H1 (cell line): ENCODE measurements at regions not wholly inside any gene's neighbourhood (a gene's known extent, or its start where the extent isn't known, plus 50 kb on each side); places are given as distances from the start of the nearest gene placed in this dataset.

Experiments used
- CTCF ChIA-PET: fragments of 300-600 bp; sonication (Branson Sonifier 250); formaldehyde crosslinking; loops from one replicate; lab custom pipeline; 2021; ENCODE audit not compliant: partially characterized antibody; lab: Charles Lee
- POLR2A ChIA-PET: fragments of 300-600 bp; sonication (Branson Sonifier 250); formaldehyde crosslinking; loops from one replicate; lab custom pipeline; 2021; ENCODE audit warnings: inconsistent platforms; ENCODE audit not compliant: partially characterized antibody; lab: Charles Lee
- DNase-seq, 2 experiments: peaks; one replicate each; pipeline versions ENCODE4 v3.0.0 to v3.0.0-alpha.2; 2010 to 2022; ENCODE audit warnings: low spot score in 2 of 2, low read depth in 1 of 2, mixed read lengths in 1 of 2
- FAIRE-seq: peaks from 2 replicates; lab custom pipeline; 2011; peaks lifted over from hg19 to GRCh38; lab: Jason Lieb, UNC
- H2AFZ ChIP-seq: 2 replicates; pipeline ENCODE4 v1.8.1; 2012; ENCODE audit warnings: low read length, inconsistent platforms
- H2AK5ac ChIP-seq: 2 replicates; pipeline ENCODE4 v1.6.1; 2013; ENCODE audit warnings: low read depth, low read length
- H2BK120ac ChIP-seq: replicated peaks from 2 replicates; pipeline ENCODE3; 2013; ENCODE audit warnings: low read depth, low read length, inconsistent platforms
- H2BK12ac ChIP-seq: 2 replicates; pipeline ENCODE4 v1.6.1; 2013; ENCODE audit warnings: low read depth, low read length
- H2BK15ac ChIP-seq: 2 replicates; pipeline ENCODE4 v1.6.1; 2013; ENCODE audit warnings: low read length
- H2BK20ac ChIP-seq: 2 replicates; pipeline ENCODE4 v1.6.1; 2013; ENCODE audit warnings: low read length
- H2BK5ac ChIP-seq: 2 replicates; pipeline ENCODE4 v1.6.1; 2013; ENCODE audit warnings: low read depth, low read length
- H3K14ac ChIP-seq: 2 replicates; pipeline ENCODE4 v1.6.1; 2013; ENCODE audit warnings: inconsistent platforms; ENCODE audit not compliant: insufficient read length
- H3K18ac ChIP-seq: 2 replicates; pipeline ENCODE4 v1.6.1; 2013; ENCODE audit warnings: low read length; ENCODE audit errors: extremely low read depth
- H3K23ac ChIP-seq: 2 replicates; pipeline ENCODE4 v1.6.1; 2013; ENCODE audit warnings: inconsistent platforms; ENCODE audit not compliant: insufficient read length
- H3K23me2 ChIP-seq: 2 replicates; pipeline ENCODE4 v1.6.1; 2013; ENCODE audit warnings: low read depth, low read length
- H3K27ac ChIP-seq: 2 replicates; pipeline ENCODE4 v1.6.1; 2011; ENCODE audit warnings: low read depth, low read length, inconsistent platforms
- H3K27me3 ChIP-seq, 4 experiments: replicated peaks in 1 of 4; 1 replicate in 1 of 4; 2 replicates in 3 of 4; pipeline versions ENCODE4 v1.6.1 to v1.8.1; 2011 to 2013; ENCODE audit warnings: low read length in 3 of 4, mild to moderate bottlenecking in 3 of 4, inconsistent platforms in 2 of 4, mixed read lengths in 2 of 4, moderate library complexity in 1 of 4; ENCODE audit not compliant: control insufficient read depth in 3 of 4, insufficient read depth in 3 of 4; ENCODE audit errors: extremely low read depth in 1 of 4
- H3K36me3 ChIP-seq, 4 experiments: 2 replicates each; pipeline versions ENCODE4 v1.6.1 to v1.8.1; 2011 to 2013; ENCODE audit warnings: mild to moderate bottlenecking in 4 of 4, low read length in 3 of 4, moderate library complexity in 2 of 4, control low read depth in 1 of 4, inconsistent platforms in 1 of 4; ENCODE audit not compliant: insufficient read depth in 4 of 4, control insufficient read depth in 2 of 4
- H3K4ac ChIP-seq: replicated peaks from 2 replicates; pipeline ENCODE3; 2013; ENCODE audit warnings: low read length, low read depth, mixed read lengths, inconsistent platforms; ENCODE audit not compliant: insufficient read length
- H3K4me1 ChIP-seq, 4 experiments: replicated peaks in 1 of 4; 1 replicate in 1 of 4; 2 replicates in 3 of 4; pipeline versions ENCODE4 v1.6.1 to v1.8.1; 2011 to 2013; ENCODE audit warnings: low read length in 3 of 4, inconsistent platforms in 2 of 4, mixed read lengths in 1 of 4; ENCODE audit not compliant: insufficient read depth in 4 of 4, control insufficient read depth in 3 of 4
- H3K4me2 ChIP-seq, 2 experiments: 2 replicates each; pipeline versions ENCODE4 v1.6.1 to v1.8.1; 2011 to 2013; ENCODE audit warnings: low read depth in 2 of 2, low read length in 2 of 2, control low read depth in 1 of 2, inconsistent platforms in 1 of 2, mild to moderate bottlenecking in 1 of 2; ENCODE audit not compliant: insufficient read depth in 1 of 2
- H3K4me3 ChIP-seq, 4 experiments: fragments of 200-600, 300-600 bp in 1 of 4; sonication (generic), shearing (Covaris generic), sonication (Bioruptor Twin) in 1 of 4; 2 replicates each; pipeline versions ENCODE4 v1.5.1 to v1.8.1; 2011 to 2016; ENCODE audit warnings: low read length in 4 of 4, low read depth in 3 of 4, control low read depth in 2 of 4, inconsistent platforms in 2 of 4, mild to moderate bottlenecking in 2 of 4, mixed read lengths in 1 of 4, moderate library complexity in 1 of 4; ENCODE audit not compliant: insufficient read depth in 2 of 4; ENCODE audit errors: extremely low read depth in 1 of 4
- H3K56ac ChIP-seq: replicated peaks from 2 replicates; pipeline ENCODE3; 2013; ENCODE audit warnings: low read depth, mild to moderate bottlenecking, mixed read lengths, low read length, inconsistent platforms; ENCODE audit not compliant: insufficient read length
- H3K79me1 ChIP-seq: 2 replicates; pipeline ENCODE4 v1.6.1; 2013; ENCODE audit warnings: low read depth, low read length, control low read depth
- H3K79me2 ChIP-seq, 2 experiments: 2 replicates each; pipeline versions ENCODE4 v1.6.1 to v1.8.1; 2012 to 2013; ENCODE audit warnings: low read length in 2 of 2, mild to moderate bottlenecking in 2 of 2, inconsistent platforms in 1 of 2; ENCODE audit not compliant: insufficient read depth in 2 of 2, control insufficient read depth in 1 of 2
- H3K9ac ChIP-seq, 4 experiments: replicated peaks in 1 of 4; 1 replicate in 1 of 4; 2 replicates in 3 of 4; pipeline versions ENCODE4 v1.6.1 to v1.8.1; 2011 to 2013; ENCODE audit warnings: low read depth in 3 of 4, low read length in 3 of 4, control low read depth in 2 of 4, mild to moderate bottlenecking in 2 of 4, moderate library complexity in 2 of 4, inconsistent platforms in 1 of 4; ENCODE audit errors: extremely low read depth in 1 of 4
- H3K9me3 ChIP-seq, 2 experiments: 2 replicates each; pipeline versions ENCODE4 v1.6.1 to v1.8.1; 2012 to 2013; ENCODE audit warnings: mild to moderate bottlenecking in 2 of 2, moderate library complexity in 2 of 2, control low read depth in 1 of 2, inconsistent platforms in 1 of 2, low read depth in 1 of 2, low read length in 1 of 2, mixed read lengths in 1 of 2; ENCODE audit not compliant: insufficient read depth in 2 of 2
- H4K20me1 ChIP-seq, 2 experiments: replicated peaks in 1 of 2; 2 replicates each; pipeline versions ENCODE3 to v1.8.1; 2011 to 2013; ENCODE audit warnings: inconsistent platforms in 2 of 2, low read length in 2 of 2, mild to moderate bottlenecking in 1 of 2; ENCODE audit not compliant: insufficient read depth in 2 of 2, control insufficient read depth in 1 of 2
- H4K5ac ChIP-seq: 2 replicates; pipeline ENCODE4 v1.6.1; 2013; ENCODE audit warnings: low read length, low read depth, mixed read lengths, inconsistent platforms; ENCODE audit not compliant: insufficient read length
- H4K8ac ChIP-seq: 2 replicates; pipeline ENCODE4 v1.8.0; 2013; ENCODE audit warnings: mild to moderate bottlenecking, moderate library complexity, low read length, inconsistent platforms; ENCODE audit not compliant: insufficient read depth; ENCODE audit errors: extremely low read depth
- H4K91ac ChIP-seq: replicated peaks from 2 replicates; pipeline ENCODE3; 2013; ENCODE audit warnings: low read length, mixed read lengths, inconsistent platforms; ENCODE audit not compliant: insufficient read length
- KDM5A ChIP-seq: fragments of 200-600 bp; IDR thresholded peaks from 2 replicates; pipeline ENCODE4 v1.7.1; 2012; ENCODE audit warnings: mild to moderate bottlenecking, low read length, inconsistent platforms, mixed read lengths
- MAFK ChIP-seq: IDR thresholded peaks from 2 replicates; pipeline ENCODE4 v1.6.1; 2012; ENCODE audit warnings: low read depth, mild to moderate bottlenecking, improper control_type of control experiment, low read length
- WGBS, 2 experiments: shearing (Covaris generic) in 1 of 2; methylation state at CpG; one replicate each; pipeline versions ENCODE4 v1.1.6 to v1.1.7; 2013 to 2015; ENCODE audit warnings: low lambda C conversion rate in 2 of 2, mixed read lengths in 2 of 2, inconsistent platforms in 1 of 2, low coverage in 1 of 2, missing lambda C conversion rate in 1 of 2; ENCODE audit not compliant: insufficient replicate concordance in 2 of 2, insufficient coverage in 1 of 2, insufficient read length in 1 of 2; ENCODE audit errors: extremely low coverage in 1 of 2, missing lambda C conversion rate in 1 of 2; 5-methylcytosine and 5-hydroxymethylcytosine counted together

DNA sequence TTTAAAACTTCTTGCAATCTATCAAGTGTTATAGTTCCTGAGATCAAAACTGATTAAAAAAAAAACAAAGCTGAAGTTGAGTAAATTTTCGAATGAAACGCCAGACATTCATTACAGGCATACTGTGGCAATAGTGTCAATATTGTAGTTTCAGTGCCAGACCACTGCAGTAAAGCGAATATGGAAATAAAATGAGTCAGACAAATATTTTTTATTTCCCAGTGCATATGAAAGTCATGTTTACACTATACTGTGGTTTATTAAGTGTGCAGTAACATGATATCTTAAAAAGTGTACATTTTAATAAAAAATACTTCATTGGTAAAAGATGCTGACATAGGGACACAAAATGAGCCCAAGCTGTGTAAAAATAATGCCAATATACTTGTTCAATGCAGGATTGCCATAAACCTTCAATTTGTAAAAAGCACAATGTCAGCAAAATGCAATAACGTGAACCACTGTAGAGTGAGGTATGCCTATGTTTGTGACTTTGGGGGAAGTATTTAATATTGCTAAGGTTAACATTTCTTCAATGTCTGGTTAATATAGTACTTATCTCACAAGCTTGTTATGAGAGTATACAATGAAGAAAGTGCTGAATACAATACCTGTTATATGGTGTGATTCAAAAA, 1473.9 kb upstream of the GBE1 start:
- H2BK12ac ChIP-seq: no peak overlapping the region

More for the DNA sequence above, 1473.9 kb upstream of the GBE1 start:
- 94% methylated on average over 4 of the region's 4 CpGs; no CpG with 5 or more reads in 1 of the 2 experiments for WGBS, 2 experiments
- Histone ChIP-seq H3K18ac (no peak overlapping the region), H3K79me1 (no peaks in the 10 kb centered on the region), H4K20me1 (no peaks in the 10 kb centered on the region), H3K14ac (no peak overlapping the region), H2BK5ac (no peak overlapping the region), H2BK20ac (no peak overlapping the region), H3K4me3 (no peak overlapping the region), H3K23ac (no peak overlapping the region), H3K9ac (no peak overlapping the region), H3K4me1 (no peaks in the 10 kb centered on the region), H3K27me3 (no peaks in the 10 kb centered on the region), H4K5ac (no peak overlapping the region), H3K9me3 (no peaks in the 10 kb centered on the region), H3K79me2 (no peaks in the 10 kb centered on the region), H3K56ac (no peak overlapping the region), H2BK15ac (no peak overlapping the region), H2BK120ac (no peak overlapping the region), H3K4ac (no peak overlapping the region), H4K8ac (no peak overlapping the region), H3K27ac (no peak overlapping the region), H2AK5ac (no peak overlapping the region), H2AFZ (no peak overlapping the region), H3K23me2 (no peaks in the 10 kb centered on the region), H3K4me2 (no peak overlapping the region), H4K91ac (no peak overlapping the region), H3K36me3 (no peaks in the 10 kb centered on the region)
- CTCF ChIA-PET: interaction anchor here (0.7 kb wide), 1 partner anchor 342 kb away, joined by 3 read pairs; no protein-coding TSS in a partner anchor
- POLR2A ChIA-PET: no interaction called here
- DNase-seq (no peak), FAIRE-seq (no peak)
- no peak for TF ChIP-seq KDM5A
- TF ChIP-seq MAFK: peak; percentile 50; the same call in 1 of the 2 replicates
